GM18499 (cell line): ENCODE measurements at regions not wholly inside any gene's neighbourhood (a gene's known extent, or its start where the extent isn't known, plus 50 kb on each side); places are given as distances from the start of the nearest gene placed in this dataset.

Source experiments
- ATAC-seq: cut with Tn5 transposase; IDR thresholded peaks from one replicate; pipeline ENCODE4 v1.9.1; 2021; ENCODE audit warnings: moderate number of reproducible peaks; ENCODE audit not compliant: insufficient read depth, unreplicated experiment

DNA sequence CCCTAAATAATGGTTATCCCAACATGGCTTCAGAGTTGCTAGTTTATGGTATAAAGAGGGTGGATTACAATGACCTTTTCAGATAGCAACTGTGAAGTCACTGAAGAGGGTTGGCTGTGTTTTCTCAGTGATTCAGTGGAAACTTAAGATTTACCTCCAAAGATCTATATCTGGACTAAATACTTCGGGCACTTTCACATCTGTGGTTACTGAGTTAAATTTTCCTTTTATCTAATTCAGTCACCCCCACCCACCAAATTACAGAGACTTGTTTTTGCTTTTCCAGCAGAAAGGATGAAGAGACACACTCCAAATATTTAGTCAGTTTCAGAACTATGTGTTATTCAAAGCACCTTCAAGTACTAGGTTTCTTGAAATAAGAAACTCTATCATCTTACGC lies 573.2 kb downstream of the CCDC171 start:
- ATAC-seq: no peak

DNA sequence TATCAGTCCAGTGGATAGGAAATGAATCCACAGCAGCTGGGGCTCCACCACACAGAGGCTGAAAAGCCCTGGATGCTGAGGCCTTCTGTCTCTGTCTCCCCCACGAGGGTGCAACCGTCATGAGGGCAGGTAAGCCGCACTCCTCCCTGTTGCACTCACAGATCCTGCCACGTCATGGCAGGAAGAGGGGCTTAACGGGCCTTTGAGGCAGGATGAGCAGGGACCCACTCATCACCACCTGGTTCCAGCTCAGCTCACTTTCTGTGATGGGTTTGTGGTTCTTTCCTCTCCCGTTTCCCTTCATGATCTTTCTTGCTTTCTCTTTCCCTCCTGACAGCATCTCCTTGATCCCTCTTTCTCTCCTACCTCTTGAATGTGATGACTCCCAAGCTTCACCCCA lies 575.2 kb downstream of the CCDC171 start:
- no peak for ATAC-seq

DNA sequence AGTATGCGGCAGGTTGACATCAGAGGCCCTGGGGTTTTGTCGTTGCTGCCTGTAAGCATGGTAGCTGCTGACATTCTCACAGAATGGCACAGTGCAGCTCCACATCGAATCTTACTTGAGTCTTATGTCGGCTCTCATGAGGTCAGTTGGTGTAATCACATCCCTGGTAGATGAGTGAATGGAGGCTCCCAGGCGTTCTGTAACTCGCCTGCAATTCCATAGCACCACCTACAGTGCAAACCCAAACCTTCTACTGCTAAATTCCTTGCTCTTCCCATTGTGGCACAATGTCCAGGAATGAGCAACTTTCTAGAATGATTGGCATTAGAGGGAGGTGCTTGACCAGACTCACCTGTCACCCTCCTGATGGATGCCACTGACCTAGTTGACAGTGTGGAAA lies 578.4 kb downstream of the CCDC171 start:
- ATAC-seq: no peak

DNA sequence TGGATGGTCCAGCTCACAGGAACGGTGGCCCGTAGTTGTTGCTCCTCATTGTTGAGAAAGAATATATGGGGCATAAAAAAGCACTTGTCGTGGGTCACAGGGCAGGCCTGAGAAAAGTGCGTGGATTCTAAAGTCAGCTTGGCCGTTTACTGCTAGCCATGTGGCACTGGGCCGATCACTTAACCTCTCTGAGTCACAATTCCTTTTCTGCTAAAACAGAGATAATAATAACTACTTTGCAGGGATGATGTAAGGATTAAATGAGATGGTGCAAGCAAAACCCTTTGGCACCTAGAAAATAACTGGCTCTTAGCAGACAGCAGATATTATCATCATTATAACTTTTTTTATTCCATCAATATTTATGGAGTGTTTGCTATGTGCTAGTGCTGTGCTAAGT lies 579.7 kb downstream of the CCDC171 start:
- no peak for ATAC-seq

DNA sequence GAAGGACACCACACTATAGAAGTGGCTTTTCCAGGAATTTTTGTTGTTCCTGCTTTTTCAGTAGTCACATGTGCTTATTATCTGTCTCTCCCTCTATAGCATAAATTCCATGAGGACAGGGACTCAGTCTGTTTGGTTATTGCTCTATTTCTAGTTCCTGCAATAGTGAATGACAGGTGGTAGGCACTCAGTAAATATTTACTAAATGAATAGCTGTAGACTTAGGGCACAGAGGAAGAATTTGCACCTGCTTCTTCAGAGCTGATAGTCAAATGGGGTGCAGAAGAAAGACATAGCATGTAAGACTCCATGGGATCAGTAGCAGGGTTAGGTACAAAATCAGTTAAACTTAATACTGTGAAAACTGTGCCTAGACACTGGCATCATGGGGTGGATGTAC lies 580.2 kb downstream of the CCDC171 start:
- ATAC-seq: no peak

DNA sequence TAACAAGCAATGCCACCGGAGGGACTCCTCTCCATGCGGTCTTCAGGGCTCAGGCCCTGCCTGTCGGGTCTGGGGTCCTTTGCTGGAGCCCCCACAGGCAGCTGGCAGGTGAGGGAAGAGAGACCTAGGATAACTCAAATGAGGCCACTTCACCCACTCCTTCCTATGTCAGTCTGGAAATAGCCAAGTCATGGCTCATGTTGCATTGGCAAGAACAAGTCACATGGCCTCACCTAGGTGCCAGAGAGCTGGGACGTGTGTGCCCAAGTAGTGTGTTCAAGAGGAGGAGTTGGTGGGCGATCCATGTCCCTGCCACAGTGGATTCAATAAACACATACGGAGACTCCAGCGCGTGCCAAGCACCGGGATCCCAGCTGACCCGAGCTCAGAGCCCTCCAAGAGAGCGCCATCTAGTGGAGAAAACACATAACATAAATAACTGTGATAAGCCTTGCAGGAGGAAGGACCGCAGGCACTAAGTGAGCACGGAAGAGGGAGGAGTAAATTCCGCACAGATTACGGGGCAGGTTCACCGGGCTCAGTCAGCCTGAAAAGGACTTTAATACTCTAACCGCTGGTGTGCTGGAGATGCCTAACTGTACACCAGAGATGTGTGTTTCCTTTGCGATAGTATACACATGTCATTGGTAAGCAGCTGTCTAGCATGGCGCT lies 580.8 kb downstream of the CCDC171 start:
- ATAC-seq: peak; percentile 85

DNA sequence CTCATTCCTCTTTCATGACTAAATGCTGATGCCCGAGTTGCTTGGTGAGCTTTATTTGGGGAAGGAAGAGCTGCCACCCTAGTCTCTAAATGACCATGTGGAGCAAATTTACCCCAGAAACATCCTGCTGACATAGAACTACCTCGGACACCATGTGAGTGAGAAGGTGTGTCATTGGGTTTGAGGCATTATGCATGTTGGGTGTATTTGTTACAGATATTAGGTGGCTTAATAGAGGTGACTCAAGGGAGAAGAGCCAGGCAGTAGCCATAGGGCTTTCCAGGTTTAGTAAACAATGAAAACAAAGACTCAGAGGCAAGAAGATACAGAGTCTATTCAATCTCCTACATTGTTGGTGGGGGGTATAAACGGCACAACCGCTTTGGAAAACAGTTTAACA lies 581.5 kb downstream of the CCDC171 start:
- ATAC-seq: no peak

DNA sequence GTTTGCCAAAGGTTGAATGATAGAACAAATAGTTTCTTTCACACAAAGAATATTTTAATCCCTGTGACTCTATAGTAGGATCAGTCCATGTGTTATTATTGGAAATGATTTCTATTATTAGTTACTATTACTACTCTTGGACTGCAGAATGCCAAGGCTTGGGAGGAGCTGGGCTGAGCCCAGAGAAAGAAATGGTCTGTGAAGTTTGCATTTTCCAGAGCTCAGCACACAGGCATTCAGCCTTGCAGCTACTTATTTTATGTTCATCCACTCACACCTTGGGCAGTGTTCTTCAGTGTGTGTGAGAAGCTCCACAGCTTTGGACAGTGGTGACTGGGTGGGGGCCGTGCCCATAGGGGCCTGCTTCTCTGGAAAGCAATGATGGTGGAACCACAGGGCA lies 583.1 kb downstream of the CCDC171 start:
- ATAC-seq: no peak

DNA sequence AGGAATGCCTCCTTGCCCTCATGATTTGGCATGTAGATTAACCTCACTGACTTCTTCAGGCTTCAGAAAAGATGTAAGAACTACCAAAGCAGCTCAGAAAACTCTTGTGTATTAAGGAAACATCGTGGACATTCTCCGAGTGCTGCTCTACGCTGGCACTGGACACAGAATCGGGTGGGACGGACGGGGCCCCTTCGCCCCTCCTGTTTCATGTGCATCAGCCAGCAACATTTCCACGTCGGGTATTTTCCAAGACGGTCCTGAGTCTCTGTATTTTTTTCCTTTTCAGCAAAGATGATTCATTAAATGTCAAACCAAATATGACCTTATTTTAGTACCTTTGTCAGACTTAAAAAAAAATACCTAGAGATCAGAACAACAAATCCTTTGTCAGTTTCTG lies 583.6 kb downstream of the CCDC171 start:
- no peak for ATAC-seq

DNA sequence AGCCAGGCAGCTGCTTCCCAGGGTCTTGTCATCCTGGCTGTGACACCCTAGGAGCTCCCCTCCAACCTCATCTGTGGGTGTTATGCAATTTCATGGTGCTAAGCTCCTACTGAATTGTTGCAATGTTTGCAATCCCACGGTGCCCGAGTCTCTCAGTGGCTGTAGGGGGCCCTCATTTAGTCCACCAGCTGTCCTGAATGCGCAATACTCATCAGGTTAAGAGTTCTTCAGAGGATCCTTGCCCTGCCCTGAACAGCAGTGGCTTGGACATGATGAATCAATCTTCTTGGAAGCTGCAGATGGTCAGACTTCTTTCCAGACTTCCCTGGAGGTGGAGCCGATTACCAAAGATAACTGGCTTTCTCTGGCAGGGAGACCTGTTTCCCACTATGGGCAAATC lies 584.1 kb downstream of the CCDC171 start:
- ATAC-seq: no peak

DNA sequence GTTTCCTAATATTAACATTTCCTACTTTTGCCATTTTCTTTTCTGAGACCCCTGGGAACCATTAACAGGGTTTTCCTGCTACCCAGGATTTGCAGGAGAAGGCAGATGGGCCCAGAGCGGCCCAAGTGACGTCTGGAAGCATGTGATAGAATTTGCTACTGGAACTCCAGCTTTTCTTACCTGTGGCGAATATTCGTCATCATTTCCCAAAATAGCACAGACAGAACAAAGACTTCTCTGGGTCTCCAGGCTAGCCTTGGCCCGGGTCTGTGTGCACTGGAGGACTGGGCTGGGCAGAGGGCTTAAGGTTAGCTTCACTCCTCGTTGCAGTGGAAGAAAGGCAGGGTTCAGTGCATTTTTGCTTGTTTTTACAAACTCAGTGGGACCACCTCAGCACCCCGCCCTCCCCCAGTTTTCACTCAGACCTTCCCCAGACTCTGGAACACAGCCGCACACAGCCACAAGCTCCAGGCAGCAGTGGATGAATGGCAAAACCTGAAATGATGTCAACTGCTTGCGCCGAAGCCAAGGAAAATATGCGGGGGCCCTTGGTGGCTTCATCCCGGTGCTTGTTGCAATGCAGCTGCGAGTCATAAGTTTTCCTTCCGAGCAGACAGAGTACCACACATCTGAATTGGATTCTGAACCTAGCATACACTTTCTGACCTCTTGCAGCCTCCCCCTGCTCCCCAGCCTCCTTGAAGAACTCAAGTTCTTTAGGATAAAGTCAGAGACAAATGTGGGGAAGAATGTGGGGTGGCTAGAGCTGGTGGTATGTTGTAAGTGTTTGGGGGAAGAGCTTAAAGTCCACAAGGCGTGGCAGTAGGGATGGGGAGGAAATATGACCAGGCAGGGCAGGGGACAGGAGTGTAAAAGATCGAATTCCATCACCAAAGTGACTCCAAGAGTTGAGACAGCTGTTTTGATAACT lies 586.0 kb downstream of the CCDC171 start:
- ATAC-seq: no peak

DNA sequence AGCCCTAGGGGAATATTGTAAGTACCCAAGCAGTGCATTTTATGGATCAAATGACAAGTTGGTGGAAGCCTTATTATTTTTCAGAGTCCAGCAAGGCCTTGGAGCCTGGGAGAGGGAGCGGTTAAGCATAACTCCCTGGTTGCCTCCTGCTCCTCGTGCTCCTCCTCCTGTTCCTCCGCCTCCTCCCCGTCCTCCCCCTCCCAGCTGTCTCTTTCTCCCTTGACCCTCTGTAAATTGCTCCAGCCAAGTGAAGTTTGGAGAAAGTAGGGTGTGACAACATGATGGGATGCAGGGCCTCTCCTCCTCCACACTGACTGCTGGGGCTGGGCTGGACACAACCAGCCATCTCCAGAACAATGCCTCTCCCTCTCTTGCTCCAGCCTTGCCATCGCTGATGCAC lies 586.9 kb downstream of the CCDC171 start:
- no peak for ATAC-seq

DNA sequence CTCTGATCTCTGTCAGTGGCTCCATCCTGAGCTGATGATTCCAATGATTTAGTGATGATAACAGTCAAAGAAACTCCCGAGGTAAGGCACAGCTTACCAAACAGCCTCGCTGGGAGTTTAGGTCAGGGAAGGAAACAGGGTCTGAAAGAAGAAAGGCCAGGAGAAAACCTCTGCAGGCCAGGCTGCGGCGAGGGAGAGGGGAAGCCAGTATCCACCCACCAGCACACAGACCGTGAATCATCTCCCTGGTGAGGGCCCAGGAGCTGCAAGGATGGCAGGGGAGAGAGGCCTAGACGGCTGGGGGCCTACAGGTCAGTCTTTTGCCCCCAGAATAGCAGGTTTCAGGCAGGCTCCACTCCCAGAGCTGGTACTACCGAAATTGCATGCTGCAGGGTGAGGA lies 590.5 kb downstream of the CCDC171 start:
- ATAC-seq: no peak

DNA sequence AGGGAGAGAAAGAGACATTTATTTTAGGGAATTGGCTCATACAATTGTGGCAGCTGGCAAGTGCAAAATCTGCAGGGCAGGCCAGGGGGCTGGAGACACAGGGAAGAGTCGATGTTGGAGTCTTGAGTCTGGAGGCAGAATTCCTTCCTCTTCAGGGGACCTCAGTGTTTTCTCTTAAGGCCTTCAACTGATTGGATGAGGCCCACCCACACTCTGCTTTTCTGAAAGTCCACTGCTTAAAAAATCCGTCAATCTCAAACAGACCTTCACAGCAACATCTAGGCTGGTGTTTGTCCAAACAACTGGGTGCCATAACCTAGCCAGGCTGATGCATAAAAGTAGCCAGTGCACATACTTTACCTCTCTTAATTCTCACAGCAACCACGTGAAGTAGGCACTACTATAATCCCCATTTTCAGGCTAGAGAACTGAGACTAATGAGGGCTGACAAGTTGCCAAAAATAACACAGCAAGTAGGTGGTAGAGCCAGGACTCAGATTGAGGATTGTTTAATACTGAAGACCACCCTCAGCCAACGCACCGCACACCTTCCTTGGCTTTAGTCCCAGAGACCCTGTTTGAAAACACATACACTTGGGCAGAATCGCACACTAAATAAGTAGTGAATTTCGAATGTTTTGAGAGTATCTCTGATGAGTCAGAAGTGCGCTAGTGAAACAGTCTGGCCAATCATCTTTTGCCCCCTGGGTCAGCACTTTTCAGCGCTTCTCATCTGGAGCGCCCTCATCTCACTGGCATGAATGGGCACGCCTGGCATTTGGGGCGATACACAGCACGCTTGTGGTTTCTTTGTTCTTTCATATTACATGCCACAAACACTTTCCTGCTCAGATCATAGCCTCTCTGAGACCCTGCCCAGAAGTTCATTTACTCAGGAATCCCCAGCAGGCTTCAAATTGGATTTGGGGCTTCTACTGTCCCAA lies 591.4 kb downstream of the CCDC171 start:
- ATAC-seq: no peak

DNA sequence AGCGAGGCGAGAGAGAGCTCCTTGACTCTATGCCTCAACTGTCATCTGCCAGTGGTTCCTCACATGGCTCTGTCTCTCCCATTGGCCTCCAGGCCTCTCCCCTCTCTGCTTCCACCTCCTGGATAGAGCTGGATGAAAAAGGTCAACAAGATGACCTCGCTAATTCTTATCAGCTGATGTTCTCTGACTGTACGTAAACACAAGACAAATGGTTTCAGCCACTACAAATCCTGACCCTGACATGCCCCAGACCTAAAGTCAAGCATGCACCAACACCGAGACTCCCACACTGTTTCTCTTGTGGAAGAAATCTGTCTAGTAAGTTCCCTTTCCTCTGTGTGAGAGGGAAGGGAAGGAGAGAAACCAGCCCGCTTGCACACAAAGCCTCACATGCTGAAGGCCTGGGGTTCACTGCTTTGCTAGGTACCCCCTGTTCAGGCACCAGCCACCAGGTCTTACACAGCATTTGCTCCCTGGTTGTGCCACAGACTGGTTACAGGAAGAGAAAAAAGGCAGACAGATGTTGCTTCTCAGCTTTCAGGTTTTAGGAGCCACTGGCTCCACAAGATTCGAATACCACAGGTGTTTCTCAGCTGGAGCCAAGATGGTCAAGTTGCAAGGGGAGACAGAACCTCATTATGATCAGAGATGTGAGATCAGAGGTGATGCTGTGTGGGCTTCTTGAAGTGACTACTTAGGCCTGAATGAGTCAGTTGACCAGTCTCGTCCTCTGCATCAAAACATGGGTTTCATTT lies 592.5 kb downstream of the CCDC171 start:
- no peak for ATAC-seq

DNA sequence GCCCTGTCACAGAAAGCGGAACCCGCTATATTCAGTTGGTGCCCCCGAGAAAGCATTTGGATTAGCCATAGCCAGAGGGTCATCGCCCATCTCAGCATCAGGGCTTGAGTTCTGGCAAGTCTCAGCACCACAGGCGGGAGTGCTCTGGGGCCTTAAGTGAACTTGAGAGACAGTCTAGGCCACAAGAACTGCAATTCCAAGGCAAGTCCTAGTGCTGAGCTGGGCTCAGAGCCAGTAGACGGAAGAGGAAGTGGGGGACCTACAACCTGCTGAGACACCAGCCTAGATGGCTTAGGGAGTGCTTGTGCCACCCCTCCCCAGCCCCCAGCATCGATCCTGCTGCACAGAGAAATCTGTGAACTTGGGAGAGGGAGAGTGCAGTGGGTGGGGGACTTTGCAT lies 594.9 kb downstream of the CCDC171 start:
- ATAC-seq: no peak

DNA sequence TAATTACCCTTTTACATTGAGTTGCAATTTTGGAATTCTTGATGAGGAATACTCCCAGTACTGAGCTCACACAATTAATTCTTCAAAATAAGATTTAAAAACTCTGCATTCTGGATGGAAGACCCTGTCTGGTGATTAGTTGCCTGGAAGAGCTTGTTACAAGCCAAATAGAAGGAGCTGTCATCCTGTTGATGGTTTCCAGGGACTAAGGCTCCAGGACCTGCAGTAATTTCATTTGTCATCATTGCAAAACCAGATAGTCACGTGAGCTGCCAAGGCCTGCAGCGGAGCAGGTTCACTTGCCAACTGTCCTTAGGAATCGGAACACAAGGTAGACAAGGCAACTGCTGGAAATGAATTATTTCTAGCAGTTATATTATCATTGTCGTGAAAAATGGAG lies 597.7 kb downstream of the CCDC171 start:
- ATAC-seq: no peak

DNA sequence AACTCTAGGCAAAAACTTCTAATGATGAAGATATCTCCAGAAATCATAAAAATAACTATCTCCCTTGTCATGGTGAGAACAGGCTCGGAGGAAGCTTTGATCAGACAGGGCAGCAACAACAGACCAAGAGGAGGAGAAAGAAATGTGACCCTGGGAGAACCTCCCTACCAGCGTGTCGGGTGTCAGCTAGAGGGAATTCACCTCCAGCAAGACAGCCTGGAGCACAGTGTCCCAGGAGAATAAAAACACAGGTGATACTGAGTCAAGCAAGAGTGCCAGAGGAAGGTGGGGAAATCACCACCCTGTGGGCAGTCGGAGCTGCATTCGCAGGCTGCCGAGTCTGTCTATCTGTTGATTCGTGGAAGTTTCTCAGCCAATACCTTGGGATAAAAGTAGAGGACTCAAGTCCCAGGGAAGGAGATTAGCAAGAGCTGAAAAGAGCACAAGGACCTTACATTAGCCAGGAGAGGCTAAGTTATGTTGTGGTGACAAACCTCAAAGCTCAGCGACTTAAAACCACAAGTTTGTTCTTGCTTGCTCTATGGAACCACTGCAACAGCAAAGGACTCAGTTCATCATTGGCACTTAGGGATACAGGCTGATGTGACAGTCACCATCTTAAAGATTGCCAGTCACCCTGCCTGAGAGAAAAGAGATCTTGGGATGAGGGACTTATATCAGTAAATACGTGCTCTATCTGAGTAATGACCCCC lies 598.3 kb downstream of the CCDC171 start:
- no peak for ATAC-seq
